GM19467 (cell line): ENCODE measurements at regions not wholly inside any gene's neighbourhood (a gene's known extent, or its start where the extent isn't known, plus 50 kb on each side); places are given as distances from the start of the nearest gene placed in this dataset.

Experiments
- ATAC-seq: cut with Tn5 transposase; IDR thresholded peaks from one replicate; pipeline ENCODE4 v1.9.1; 2021; ENCODE audit warnings: mild to moderate bottlenecking, moderate library complexity; ENCODE audit not compliant: unreplicated experiment

GRCh38 chr15:58235961-58236360 is 97.8 kb downstream of the AQP9 start:
- no peak for ATAC-seq

DNA sequence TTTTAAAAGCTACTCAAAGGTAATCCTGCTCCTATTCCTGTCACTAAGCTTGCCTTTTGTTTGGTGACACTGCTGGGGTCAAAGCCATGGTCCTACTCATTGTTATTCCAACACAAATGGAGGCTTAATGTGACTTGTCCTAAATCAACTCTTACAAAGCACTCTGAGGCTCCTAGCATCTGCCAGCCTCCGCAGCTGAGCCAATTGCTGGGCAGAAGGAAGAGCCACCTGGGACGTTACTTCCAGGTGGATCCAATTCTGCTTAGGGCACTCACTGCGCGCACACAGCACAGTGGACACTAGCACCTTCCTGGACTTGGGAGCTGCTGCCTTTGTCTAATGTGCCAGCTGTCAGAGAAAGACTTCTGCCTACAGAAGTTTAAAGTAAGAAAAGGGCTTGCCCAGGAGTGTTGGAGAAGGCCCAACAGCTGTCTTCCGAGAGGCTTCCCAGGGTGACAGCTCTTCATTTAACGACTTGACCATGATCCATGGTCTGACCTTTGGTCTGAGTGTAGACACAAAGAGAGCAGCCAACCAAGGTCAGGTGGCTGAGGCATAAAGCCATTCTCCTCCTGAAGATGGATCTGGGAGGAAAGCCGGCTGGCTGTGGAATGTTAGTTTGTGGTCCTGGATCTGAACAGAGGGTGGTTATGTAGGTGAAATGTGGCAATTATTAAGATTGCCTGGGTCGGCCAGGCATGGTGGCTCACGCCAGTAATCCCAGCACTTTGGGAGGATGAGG is 102.2 kb downstream of the AQP9 start:
- ATAC-seq, result no peak

DNA sequence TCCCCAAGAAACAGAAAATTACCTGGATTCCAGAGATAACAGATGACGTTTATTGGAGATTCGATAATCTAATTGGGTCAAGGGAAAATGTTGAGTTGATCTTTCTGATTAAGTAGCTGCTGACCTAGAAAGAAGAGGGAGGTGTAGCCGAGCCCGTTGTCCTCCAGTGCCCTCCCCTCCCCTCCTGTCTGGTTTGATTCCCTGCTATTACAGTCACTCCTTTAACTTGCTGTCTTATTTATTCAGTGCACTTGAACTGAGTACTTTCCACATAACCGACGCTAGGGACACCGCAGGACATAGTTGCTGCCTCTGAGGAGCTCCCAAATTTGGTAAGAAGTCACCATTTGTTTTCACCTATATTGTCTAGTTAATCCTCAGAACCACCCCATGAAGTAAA is 103.7 kb downstream of the AQP9 start:
- no peak for ATAC-seq

- ATAC-seq, result no peak
Observed at GRCh38 chr15:58243070-58243469, 104.9 kb downstream of the AQP9 start.

DNA sequence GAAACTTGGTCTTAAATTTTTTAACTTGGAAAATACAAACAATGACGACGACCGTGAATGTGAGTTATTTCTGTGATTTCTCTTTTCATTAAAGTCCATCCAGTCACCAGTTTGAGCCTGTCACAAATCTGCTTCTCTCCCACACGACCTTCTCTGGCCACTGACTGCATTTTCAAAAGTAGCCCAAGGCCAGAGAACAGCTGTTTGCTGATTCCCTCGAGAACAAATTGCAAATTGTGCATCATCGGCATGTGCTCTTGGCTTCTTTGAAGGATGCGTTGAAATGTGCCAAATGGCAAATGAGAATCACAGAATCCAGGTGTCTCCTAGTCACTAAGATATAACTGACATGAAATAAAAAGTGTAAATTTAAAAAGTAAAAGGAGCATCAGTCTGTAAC is 106.4 kb downstream of the AQP9 start:
- ATAC-seq, result no peak

DNA sequence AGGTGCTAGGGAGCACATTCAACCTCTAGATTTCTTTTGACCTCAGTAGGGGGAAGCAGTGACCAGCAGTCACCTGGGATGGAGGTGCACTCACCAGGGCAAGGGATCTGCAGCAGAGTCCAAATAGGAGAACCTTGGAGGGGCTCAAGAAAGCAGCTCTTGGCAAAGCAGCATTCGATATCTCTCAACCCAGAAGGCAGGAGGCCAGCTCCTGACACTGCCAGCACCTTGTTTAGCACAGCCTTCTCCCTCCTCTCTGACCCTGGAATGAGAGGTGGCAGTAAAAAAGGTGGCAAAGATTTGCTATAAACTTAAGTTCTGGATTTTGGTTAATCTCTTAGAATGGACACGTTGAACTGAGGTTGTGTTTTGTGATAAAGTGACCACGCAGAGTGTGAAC is 107.9 kb downstream of the AQP9 start:
- no peak for ATAC-seq

DNA sequence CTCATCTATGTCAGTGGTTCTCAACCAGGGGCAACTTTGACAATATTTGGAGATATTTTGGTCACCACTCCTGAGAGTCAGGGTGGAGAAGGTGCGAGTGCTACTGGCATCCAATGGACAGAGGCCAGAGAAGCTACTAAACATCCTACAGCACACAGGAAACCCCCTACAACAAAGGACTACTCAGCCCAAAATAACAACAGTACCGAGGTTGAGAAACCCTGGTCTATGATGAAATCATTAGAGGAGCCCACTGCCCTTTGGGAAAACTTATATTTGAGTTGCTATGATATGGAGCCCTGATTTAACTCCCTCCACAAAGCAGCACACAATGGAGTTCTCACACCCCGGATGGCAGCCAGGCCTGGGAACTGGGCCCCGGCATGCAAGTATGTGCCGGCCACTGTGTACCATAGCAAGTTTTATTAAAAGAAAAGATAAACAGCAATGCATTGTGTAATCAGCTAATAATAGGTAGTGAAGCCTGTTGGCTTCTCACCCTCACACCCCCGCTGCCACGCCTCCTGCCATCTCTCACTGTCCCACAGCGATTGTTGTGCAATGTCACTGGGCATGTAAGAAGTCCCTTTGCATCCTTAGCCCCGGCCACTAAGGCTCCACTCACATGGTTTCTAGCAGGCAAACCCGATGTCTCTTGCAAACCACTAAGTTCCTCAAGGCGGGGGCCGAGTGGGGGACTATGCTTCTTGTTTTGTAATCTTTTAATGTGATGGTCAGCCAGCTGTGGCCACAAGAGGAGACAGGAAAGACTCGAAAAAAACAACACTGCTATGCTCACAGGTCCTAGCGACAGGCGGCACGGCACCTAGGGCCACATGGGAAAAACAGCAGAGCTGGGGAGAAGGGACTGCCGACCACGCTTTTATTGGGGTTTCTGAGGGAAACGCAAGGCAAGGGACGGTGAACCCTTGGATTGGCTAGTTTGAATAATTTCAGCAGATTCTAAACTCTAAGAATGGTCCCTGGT is 110.0 kb downstream of the AQP9 start:
- no peak for ATAC-seq

GRCh38 chr15:58249646-58250312 is 111.6 kb downstream of the AQP9 start:
- ATAC-seq, result no peak

- ATAC-seq, result no peak
Observed at GRCh38 chr15:58252586-58253323, 114.6 kb downstream of the AQP9 start.

DNA sequence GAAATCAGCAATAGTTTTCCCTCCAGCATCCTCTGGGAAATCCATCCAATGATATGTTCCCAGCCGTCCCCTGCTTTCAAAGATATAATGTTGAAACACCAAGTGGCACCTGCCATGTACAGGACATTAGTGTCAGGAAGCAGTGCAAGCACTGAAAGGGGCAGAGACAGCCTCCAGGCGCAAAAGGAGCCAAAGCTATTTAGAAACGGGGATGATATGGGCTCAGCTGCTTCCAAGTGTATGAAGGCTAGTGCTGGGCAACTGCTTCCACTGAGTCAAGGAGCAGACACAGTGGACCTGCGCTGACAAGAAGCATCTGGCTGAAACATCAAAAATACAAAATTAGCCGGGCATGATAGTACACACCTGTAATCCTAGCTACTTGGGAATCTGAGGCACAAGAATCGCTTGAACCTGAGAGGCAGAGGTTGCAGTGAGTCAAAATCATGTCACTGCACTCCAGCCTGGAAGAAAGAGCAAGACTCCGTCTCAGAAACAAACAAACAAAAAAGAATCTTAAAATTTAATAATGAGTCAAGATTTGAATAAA is 119.7 kb downstream of the AQP9 start:
- ATAC-seq, result no peak

DNA sequence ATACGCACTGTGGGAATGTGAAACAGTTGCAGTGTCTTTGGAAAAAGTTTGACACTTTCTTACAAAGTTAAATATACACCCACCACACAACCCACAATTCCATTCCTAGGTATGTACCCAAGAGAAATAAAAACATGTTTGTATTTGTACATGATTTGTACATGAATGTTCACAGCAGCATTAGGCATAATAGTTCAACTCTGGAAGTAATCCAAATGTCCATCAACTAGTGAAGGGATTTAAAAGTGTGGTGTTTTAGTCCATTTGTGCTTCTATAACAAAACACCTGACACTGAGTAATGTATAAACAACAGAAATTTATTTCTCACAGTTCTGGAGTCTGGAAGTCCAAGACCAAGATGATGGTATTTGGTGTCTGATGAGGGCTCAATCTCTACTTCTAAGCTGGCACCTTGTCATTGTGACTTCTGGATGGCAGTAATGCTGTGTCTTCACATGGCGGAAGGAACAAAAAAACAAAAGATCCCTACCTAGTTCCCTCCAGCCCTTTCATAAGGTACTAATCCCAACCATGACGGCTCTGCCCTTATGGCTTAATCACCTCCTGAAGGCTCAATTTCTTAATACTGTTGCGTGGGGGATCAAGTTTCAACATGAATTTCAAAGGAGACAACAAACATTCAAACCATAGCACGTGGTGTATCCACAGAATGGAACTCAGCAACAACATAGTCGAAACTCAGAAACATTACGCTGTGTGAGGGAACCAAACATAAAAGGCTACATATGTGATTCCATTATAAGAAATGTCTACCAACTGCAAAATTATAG is 120.5 kb downstream of the AQP9 start:
- ATAC-seq, result no peak

- ATAC-seq, result no peak
Observed at GRCh38 chr15:58260205-58260724, 122.1 kb downstream of the AQP9 start.

- no peak for ATAC-seq
Observed at GRCh38 chr15:58260725-58261267, 122.6 kb downstream of the AQP9 start.

DNA sequence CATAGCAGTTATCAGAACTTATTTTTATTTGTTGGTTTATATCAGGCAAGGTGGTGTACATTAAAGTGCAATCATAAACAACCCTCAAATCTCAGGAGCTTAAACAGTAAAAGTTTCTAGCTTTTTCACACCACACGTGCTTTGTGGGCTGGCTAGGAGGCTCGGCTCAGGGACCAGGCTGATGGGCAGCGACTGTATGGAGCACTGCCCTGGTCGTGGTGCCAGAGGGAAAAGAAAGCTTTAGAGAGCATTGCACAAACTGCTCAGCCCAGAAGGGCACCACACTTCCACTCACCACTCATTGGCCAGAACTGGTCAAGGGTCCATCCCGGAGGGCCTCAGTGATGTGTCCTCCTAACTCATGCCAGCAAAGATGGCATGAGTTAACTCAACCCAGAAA is 123.2 kb downstream of the AQP9 start:
- ATAC-seq, result no peak

DNA sequence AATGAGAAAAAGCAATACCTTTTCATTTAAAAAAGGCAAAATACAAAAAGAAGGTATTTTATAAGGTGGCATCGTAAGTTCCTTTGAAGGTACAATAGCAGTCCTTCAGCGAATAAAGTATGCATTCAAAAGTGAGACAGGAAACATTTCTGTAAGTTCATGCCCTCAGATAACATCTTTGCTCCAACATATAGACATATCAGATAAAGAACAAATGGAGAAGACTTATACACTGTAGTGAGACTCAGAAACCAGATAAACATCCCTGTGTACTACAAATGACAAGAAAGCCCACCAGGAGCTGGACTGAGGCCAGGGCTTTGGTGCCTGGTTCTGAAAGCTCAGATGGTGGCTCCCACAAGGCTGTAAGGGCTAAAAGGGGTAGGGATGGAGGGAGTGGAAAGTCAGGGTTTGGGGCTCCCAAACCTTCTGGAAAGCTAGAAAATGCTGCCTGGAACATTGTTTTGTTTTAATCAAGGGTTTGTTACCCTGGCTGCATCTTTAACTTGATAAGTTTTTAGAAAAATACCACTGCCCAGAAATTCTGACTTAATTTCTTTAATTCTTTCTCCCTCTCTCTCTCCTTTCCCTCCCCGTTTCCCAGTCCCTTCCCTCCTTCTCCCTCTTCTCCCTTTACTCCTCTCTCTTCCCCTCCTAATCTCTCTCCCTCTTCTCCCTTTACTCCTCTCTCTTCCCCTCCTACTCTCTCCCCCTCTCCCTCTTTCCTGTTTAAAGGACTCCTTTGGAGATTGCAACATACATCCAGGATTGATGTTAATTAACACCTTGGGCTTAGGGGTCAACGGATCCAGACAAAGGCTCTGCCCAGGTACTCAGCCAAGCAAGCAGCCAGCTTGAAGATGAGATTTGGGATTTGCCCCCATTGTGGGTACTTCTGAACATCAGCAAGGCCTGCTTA is 126.1 kb downstream of the AQP9 start:
- ATAC-seq, result no peak

GRCh38 chr15:58267051-58267450 is 128.9 kb downstream of the AQP9 start:
- ATAC-seq, result no peak

- ATAC-seq, result no peak
Observed at GRCh38 chr15:58268746-58269267, 130.6 kb downstream of the AQP9 start.
